ENCODE measurements at regions not wholly inside any gene's neighbourhood (a gene's known extent, or its start where the extent isn't known, plus 50 kb on each side); places are given as distances from the start of the nearest gene placed in this dataset.

DNA sequence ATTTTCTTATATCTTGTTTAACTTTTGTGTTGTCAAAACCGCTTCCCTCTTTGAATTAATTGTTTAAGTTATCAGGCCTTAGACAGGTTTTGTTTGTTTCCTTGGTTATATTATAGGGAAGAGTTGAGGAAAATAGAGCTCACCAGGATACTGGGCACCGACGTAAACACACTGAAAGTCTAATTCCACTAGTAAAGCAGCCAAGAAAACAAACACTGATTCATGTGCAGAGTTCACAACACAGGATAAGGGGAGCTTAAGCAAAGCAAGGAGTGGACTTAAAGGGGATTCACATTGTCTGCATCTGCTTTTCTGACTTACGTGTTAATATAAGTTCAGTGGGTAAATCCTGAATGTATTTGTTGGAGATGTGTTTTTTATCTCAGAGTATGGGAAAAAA lies 139.0 kb upstream of the CDH6 start:
- no peak for DNase-seq
- TF ChIP-seq, protein P1, sequence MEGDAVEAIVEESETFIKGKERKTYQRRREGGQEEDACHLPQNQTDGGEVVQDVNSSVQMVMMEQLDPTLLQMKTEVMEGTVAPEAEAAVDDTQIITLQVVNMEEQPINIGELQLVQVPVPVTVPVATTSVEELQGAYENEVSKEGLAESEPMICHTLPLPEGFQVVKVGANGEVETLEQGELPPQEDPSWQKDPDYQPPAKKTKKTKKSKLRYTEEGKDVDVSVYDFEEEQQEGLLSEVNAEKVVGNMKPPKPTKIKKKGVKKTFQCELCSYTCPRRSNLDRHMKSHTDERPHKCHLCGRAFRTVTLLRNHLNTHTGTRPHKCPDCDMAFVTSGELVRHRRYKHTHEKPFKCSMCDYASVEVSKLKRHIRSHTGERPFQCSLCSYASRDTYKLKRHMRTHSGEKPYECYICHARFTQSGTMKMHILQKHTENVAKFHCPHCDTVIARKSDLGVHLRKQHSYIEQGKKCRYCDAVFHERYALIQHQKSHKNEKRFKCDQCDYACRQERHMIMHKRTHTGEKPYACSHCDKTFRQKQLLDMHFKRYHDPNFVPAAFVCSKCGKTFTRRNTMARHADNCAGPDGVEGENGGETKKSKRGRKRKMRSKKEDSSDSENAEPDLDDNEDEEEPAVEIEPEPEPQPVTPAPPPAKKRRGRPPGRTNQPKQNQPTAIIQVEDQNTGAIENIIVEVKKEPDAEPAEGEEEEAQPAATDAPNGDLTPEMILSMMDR (IDR thresholded peaks at IDR 0.05; ENCODE audit: low read depth, low read length, missing control alignments): no peak
- in situ Hi-C loops (cut with HindIII; ENCODE audit: low pct_ligation_motif_present, low sequenced_read_pairs): no loop called here

DNA sequence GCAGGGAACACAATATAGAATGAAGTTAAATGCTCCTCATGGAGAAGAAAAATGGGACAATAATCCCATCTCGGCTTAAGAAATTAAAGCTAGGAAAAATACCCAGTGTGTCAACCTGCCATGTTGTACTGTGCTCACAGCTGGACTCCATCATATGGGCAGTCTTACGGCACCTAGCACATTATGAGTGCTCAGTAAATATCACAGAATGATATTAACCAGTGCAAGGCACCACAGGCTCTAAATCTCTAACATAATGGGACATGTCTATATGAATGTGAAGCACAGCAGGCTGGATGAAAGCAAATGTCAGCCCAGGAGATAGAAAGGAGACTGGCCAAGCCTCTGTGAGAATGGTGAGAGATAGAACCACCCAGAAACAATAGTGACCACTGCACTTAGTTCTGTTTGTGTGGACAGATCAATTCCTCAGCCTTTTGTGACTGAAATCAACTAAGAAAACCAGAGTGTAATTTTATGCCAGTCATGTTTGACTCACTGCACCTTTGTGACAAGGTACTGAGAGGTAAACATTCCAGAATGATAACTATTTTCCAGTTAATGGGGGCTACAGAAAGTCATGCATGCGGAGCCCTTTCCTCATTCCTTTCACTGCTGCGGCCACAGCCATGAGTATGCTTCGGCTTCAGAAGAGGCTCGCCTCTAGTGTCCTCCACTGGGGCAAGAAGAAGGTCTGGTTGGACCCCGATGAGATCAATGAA lies 140.4 kb upstream of the CDH6 start:
- no peak overlapping the region for H3K4me3 ChIP-seq (ENCODE audit: low read depth, low read length)
- no peaks in the 10 kb centered on the region for H3K27me3 ChIP-seq (replicated peaks)
- H3K36me3 ChIP-seq (replicated peaks): no peaks in the 10 kb centered on the region
- TF ChIP-seq, protein P1 (IDR thresholded peaks at IDR 0.05; ENCODE audit: low read depth, low read length, missing control alignments): no peak
- no peak for DNase-seq
- no peak overlapping the region for H3K27ac ChIP-seq
- in situ Hi-C loops (cut with HindIII; ENCODE audit: low pct_ligation_motif_present, low sequenced_read_pairs): no loop called here

More for the DNA sequence above, 139.0 kb upstream of the CDH6 start:
- no peaks in the 10 kb centered on the region for H3K36me3 ChIP-seq (replicated peaks)
- H3K27me3 ChIP-seq (replicated peaks): no peaks in the 10 kb centered on the region
- no peak overlapping the region for H3K4me3 ChIP-seq (ENCODE audit: low read depth, low read length)
- no peak overlapping the region for H3K27ac ChIP-seq

DNA sequence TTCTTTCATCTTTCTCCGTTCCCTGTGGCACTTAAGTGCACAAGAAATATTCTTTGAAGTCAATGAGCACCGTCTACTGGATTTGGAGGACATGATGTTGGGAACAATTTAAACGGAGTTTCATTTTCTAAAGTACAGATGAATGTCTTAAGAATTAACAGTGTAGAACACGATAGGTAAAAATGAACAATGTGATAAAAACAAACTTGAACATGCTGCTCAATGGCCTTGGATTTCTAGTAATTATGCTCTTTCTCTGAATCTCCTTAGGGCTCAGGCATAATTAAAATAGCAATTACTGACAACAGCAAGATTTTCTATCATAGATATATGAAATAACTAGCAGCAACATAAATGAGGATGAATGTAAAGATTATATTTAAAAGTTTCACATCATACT lies 142.2 kb upstream of the CDH6 start:
- in situ Hi-C loops (cut with HindIII; ENCODE audit: low pct_ligation_motif_present, low sequenced_read_pairs): no loop called here
- Histone ChIP-seq H3K27ac (no peak overlapping the region), H3K27me3 (replicated peaks) (no peaks in the 10 kb centered on the region), H3K36me3 (replicated peaks) (no peaks in the 10 kb centered on the region), H3K4me3 (ENCODE audit: low read depth, low read length) (no peak overlapping the region)
- TF ChIP-seq, protein P1 (IDR thresholded peaks at IDR 0.05; ENCODE audit: low read depth, low read length, missing control alignments): no peak
- no peak for DNase-seq

DNA sequence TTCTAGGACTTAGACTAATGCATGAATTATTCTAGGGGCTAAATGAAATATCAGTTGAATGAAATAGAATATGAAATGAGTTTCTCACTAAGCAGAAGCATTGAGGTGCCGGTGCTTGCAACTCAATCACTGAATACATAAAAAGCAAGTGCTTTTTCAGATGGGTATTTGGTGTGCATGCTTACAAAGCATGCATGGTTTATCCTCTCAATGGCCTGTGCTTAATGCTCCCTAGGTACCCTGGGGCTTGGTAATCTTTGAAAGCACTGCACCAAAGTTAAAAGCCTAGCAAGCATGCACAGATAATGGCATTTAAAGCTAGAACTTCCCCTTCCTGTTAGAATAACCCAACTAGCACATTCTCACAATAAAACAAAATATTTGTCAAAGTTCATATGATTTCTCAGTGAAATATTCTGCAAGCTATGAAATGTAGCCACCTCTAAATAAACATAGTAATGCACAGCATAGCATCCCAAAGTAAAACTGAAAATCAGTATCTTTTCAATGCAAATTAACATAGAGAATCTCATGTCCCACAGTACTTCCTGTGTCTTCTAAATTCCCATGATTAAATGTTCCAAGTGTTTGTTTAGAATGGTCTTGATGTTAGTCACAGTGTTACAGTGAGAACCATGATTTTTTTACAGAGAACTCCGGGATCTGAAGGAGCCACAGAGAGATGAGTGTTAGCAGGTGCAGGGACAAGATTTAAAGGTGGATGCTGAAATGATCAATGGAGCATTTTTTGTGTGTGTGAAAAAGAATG lies 143.4 kb upstream of the CDH6 start:
- Histone ChIP-seq H3K27ac (no peak overlapping the region), H3K4me3 (ENCODE audit: low read depth, low read length) (no peak overlapping the region), H3K36me3 (replicated peaks) (no peaks in the 10 kb centered on the region), H3K27me3 (replicated peaks) (no peaks in the 10 kb centered on the region)
- in situ Hi-C loops (cut with HindIII; ENCODE audit: low pct_ligation_motif_present, low sequenced_read_pairs): no loop called here
- no peak for DNase-seq
- TF ChIP-seq, protein P1 (IDR thresholded peaks at IDR 0.05; ENCODE audit: low read depth, low read length, missing control alignments): no peak

DNA sequence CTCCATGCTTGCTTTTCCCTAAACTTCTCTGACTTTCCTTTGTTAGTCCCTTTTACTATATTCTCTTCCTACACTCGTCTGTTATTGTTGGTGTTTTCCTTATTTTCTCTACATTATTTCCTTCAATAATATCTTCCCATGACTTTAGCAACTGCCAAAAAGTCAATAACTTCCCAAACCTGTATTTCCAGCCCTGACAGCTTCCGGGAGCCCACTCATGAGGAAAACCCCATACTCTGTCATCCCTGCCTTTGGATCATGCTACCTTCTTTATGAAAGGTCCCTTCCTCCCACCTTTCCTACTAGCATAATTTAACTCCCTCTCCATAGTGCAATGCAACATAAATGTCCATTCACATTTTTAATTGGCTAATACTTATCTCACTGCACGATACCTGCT lies 144.0 kb upstream of the CDH6 start:
- DNase-seq: no peak
- H3K36me3 ChIP-seq (replicated peaks): no peaks in the 10 kb centered on the region
- H3K27me3 ChIP-seq (replicated peaks): no peaks in the 10 kb centered on the region
- in situ Hi-C loops (cut with HindIII; ENCODE audit: low pct_ligation_motif_present, low sequenced_read_pairs): no loop called here
- H3K27ac ChIP-seq: no peak overlapping the region
- TF ChIP-seq, protein P1 (IDR thresholded peaks at IDR 0.05; ENCODE audit: low read depth, low read length, missing control alignments): no peak
- no peak overlapping the region for H3K4me3 ChIP-seq (ENCODE audit: low read depth, low read length)

All from brain microvascular endothelial cell (primary cell).